ENCODE measurements at regions not wholly inside any gene's neighbourhood (a gene's known extent, or its start where the extent isn't known, plus 50 kb on each side); places are given as distances from the start of the nearest gene placed in this dataset.

DNA sequence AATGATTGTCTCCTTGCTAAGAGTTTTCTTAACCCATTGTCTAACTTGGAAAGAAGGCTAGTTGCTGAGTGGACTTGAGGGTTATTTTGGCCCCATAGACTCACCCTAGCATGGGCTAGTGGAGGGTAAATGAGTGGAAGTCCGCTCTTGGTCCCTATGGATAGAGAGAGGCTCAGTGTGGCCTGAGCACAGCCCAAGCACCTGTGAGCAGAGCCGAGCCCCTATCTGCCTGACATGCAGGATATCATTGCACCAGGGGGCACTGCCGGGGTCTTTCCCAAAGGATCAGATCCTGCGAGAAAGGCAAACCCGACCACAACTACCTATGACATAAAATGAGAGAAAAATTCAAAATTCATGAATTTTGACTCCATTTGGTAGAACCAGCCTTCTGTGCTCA is 70.6 kb upstream of the GGTLC1 start:
- no peak for DNase-seq (ENCODE audit: low spot score)

GRCh38 chr20:24056491-24056890 is 67.9 kb upstream of the GGTLC1 start:
- DNase-seq (ENCODE audit: low spot score), result no peak

GRCh38 chr20:24052599-24053275 is 64.2 kb upstream of the GGTLC1 start:
- DNase-seq (ENCODE audit: low spot score), result no peak

GRCh38 chr20:24051160-24051559 is 62.6 kb upstream of the GGTLC1 start:
- no peak for DNase-seq (ENCODE audit: low spot score)

- no peak for DNase-seq (ENCODE audit: low spot score)
Measured at GRCh38 chr20:24050119-24050518, 61.5 kb upstream of the GGTLC1 start.

DNA sequence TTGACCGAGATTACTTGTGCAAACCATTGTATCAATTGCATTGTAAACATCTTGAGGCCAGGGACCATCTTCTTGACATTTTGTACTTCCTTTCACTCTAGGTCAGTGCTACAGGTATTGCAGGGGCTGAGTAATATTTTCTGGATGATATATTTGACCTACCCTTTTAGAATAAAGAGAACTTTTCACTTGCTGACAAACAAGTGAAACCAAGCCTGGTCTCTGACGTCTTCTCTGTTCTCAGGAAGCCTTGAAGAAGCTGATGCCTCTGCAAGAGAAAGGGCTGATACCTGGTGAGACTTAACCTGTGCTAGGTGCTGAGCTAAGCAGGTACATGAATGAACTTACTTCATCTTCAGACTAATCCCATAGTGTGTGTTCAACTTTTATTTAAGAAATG is 60.5 kb upstream of the GGTLC1 start:
- DNase-seq (ENCODE audit: low spot score), result no peak

GRCh38 chr20:24048024-24048611 is 59.5 kb upstream of the GGTLC1 start:
- DNase-seq (ENCODE audit: low spot score), result no peak

- no peak for DNase-seq (ENCODE audit: low spot score)
Measured at GRCh38 chr20:24046888-24047287, 58.3 kb upstream of the GGTLC1 start.

GRCh38 chr20:24045621-24046318 is 57.2 kb upstream of the GGTLC1 start:
- no peak for DNase-seq (ENCODE audit: low spot score)

GRCh38 chr20:24043294-24043693 is 54.7 kb upstream of the GGTLC1 start:
- no peak for DNase-seq (ENCODE audit: low spot score)

- DNase-seq (ENCODE audit: low spot score), result no peak
Measured at GRCh38 chr20:24042646-24043045, 54.1 kb upstream of the GGTLC1 start.

DNA sequence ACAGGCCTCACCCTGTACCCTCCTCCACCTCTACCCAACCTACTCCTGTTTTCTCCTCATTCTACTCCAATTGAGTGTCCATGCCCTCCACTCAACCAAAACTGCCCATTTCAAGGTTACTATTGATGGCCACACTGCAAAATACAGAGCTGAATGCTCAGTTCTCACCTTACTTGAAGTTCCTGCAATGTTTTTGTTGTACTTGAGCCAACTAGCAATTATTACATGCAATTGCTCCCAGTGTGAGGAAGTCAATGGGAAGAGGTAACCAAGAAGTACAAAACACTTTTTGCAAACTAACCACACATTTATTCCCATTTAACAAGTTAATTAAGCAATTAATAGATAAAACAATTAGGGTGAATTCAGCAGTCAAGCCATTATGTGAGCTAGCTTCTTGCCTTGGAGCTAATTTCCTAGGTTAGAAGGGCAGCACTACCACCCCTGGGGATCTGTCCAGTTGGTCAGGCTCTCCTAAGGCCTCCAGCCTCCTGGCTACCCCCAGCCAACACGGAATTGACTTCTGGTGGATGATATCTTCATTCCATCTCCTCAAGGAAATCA is 52.4 kb upstream of the GGTLC1 start:
- no peak for DNase-seq (ENCODE audit: low spot score)

DNA sequence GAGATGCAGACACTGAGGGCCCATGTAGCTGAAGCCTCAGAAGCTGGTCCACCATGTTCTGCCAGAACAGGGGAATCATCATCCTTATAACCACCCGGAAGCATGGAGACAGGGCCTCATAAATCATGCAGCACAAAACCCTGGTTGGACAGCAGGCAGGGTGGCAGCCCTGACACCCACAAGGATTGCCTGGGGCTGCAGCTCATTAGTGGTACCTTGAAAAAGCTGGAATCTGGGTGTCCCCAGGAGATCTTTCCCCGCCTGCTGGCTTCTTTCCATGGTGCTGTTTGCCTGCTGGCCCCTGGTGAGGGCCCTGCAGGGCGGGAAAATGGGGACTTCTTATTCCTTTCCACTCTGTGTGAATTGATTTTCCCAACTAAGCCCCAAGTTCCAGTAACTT is 50.6 kb upstream of the GGTLC1 start:
- DNase-seq (ENCODE audit: low spot score), result no peak
